ENCODE measurements at regions not wholly inside any gene's neighbourhood (a gene's known extent, or its start where the extent isn't known, plus 50 kb on each side); places are given as distances from the start of the nearest gene placed in this dataset.

GRCh38 chr7:125065001-125065400 lies 135.4 kb upstream of the POT1 start:
- TF ChIP-seq PATZ1 (CRISPR knock-in tag; IDR thresholded peaks at IDR 0.05; ENCODE audit: borderline replicate concordance), result no peak
- TF ChIP-seq BACH2 (CRISPR knock-in tag; IDR thresholded peaks at IDR 0.05; ENCODE audit: borderline replicate concordance), result no peak
- no peak for TF ChIP-seq ZFP3 (CRISPR knock-in tag; IDR thresholded peaks at IDR 0.05)
